ENCODE measurements at regions not wholly inside any gene's neighbourhood (a gene's known extent, or its start where the extent isn't known, plus 50 kb on each side); places are given as distances from the start of the nearest gene placed in this dataset.

- TF ChIP-seq HDAC2 (IDR thresholded peaks at IDR 0.05; ENCODE audit: borderline replicate concordance in 1 of 2, low read depth in 2 of 2, low read length in 2 of 2) (no peak), SIRT6 (IDR thresholded peaks at IDR 0.05; ENCODE audit: low read length) (no peak), KDM5A (IDR thresholded peaks at IDR 0.05; ENCODE audit: low read length) (no peak), CTCF (IDR thresholded peaks at IDR 0.05; ENCODE audit: control extremely low read depth in 1 of 3, insufficient read depth in 1 of 3, low read depth in 1 of 3, low read length in 3 of 3) (no peak), TAF1 (IDR thresholded peaks at IDR 0.05; ENCODE audit: low read depth, low read length) (no peak), ZNF274 (IDR thresholded peaks at IDR 0.05; ENCODE audit: borderline replicate concordance, extremely low read depth, low read length) (no peak), MAX (IDR thresholded peaks at IDR 0.05) (no peak), USF2 (IDR thresholded peaks at IDR 0.05; ENCODE audit: low read length) (no peak), GABPA (IDR thresholded peaks at IDR 0.05; ENCODE audit: borderline replicate concordance, insufficient read depth, low read length) (no peak), RXRA (IDR thresholded peaks at IDR 0.05; ENCODE audit: insufficient read depth, low read depth, low read length) (no peak), KDM1A (IDR thresholded peaks at IDR 0.05; ENCODE audit: borderline replicate concordance, low read length) (no peak), CREB1 (IDR thresholded peaks at IDR 0.05) (no peak)
Observed at GRCh38 chr12:130097342-130097741, 64.9 kb upstream of the FZD10 start.

All from H1 (cell line).